UCSD-AML1 (cell line): ENCODE measurements at regions not wholly inside any gene's neighbourhood (a gene's known extent, or its start where the extent isn't known, plus 50 kb on each side); places are given as distances from the start of the nearest gene placed in this dataset.
"Not testable (repeated sequence)": the region's sequence is repeated elsewhere in the genome, so short reads cannot be mapped to it uniquely, and the experiment has no call there.

Experiments used
- DNase-seq: peaks from one replicate; lab custom pipeline; 2025; ENCODE audit not compliant: unreplicated experiment; lab: John Stamatoyannopoulos, UW

DNA sequence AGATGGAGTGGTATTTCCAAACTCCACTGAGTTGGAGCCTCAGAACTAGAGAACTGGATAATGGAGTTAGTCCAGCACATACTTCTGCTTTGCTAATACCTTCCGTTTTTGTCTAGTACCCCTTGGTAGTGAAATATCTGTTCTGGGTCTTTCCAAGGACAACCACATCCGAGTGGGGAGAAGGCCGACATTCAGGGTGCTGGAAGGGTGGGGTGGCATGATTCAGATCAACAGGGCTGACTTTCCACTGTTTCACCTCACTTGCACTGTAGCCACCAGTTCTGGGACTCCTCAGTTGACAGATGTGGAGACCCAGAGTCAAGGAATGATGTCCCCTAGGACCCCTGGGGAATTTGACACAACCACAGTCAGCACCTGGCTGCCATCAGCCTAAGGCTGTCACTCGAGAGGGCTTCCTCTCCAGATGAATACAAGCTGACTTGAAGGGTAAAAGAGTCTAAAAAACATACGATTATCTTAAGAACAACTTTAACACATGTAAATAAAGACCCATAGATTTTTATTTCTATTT is 84.8 kb upstream of the HNF1B start:
- no peak for DNase-seq

- peak; percentile 31 for DNase-seq
Measured at GRCh38 chr17:37828651-37829124, 83.8 kb upstream of the HNF1B start.

DNA sequence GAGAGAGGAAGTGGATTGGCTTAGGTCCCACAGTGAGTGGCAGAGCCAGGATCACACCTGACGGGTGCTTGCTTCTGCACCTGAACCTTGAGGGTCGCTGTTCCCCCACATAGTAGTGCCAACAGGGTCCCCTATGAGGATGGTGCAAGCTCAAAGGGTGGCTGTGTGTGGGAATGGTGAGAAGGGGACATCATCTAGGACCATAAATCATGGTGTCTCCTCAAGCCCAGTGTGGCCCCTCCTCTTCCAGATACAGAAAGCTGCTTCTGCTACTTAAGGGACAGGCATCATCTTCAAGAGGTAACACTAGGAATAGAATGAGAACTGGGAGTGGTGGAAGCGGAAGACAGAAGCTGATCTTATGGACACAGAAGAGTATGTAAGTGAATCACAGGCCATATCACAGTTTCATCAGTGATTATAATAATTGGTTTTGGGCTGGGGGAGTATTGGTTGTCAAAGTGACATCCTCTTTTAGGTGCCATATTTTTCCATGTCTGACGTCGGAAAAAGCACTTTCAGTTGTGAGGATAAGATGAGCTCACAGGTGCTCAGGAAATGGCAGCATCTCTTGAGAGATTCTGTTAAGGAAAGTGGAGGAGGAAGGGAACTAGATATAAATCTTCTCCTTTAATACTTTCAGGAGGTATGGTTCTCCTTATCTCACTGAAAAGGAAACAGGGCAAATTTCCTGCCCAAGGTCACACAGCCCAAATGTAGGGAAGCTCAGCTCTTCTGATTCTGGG is 83.2 kb upstream of the HNF1B start:
- DNase-seq: no peak

- DNase-seq: peak; percentile 56
Measured at GRCh38 chr17:37826497-37827430, 81.9 kb upstream of the HNF1B start.

GRCh38 chr17:37825851-37826250 is 81.0 kb upstream of the HNF1B start:
- DNase-seq: no peak

DNA sequence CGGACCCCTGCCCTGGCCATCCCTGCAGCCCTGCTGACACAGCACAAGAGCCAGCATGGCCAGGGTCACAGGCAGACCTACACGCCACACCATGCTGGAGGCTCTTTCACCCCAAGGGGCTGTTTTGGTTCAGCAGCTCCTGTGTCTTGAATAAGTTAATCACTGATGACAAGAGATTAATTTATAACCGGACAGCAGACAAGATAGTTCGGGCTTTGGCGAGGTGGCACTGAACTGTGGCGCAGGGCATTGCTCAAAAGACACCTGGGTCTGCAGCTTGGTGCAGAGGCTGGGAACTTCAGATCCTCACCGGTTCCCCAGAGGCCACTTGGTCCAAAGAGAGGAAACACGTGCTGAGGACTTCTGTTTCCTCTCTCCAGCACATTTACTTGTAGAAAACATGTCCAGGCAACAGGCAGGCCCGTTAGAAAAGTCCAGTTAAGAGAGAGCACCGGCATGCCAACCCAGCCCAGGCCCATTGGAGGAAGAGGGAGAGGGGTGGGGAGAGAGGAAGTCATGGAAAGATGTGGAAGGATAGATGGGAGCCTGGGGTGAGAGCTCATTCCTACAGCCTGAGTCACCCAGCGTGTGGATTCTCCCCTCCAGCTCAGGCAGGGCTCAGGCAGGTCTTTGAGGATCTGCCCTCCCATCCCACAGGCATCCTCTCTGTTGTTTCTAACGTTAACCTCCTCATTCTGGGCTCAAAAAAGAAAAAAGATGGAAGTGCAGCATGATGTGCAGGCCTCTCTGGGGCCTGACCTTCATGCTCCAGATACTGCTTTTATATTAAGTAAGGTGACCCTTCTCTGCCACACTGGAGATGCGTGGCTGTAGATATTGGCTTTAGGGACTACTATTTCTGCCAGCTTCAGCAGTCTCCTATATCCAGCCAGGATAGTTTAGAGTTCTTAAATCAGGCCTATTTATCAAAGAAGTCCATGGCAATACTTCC is 80.0 kb upstream of the HNF1B start:
- DNase-seq: peak; percentile 35

DNA sequence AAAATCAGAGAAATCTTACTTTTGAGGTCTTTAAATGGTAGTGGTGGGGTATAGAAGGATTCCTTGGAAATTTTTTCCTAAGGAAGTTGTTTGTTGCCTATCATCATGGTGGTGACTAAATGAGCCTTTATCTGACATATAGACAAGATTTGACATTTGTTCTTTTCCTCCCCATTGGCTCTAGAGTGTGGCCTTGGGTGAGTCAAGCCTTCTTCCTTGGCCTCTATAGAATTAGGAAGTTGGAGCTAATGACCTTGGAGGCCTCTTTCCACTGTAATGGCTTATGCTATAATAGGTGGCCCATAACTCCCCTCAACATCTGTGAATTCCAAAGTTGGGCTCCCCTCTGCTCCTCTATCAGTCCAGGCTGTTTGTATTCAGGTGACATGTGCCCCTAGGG is 79.1 kb upstream of the HNF1B start:
- DNase-seq: no peak

GRCh38 chr17:37820995-37821713 is 76.3 kb upstream of the HNF1B start:
- DNase-seq: no peak

DNA sequence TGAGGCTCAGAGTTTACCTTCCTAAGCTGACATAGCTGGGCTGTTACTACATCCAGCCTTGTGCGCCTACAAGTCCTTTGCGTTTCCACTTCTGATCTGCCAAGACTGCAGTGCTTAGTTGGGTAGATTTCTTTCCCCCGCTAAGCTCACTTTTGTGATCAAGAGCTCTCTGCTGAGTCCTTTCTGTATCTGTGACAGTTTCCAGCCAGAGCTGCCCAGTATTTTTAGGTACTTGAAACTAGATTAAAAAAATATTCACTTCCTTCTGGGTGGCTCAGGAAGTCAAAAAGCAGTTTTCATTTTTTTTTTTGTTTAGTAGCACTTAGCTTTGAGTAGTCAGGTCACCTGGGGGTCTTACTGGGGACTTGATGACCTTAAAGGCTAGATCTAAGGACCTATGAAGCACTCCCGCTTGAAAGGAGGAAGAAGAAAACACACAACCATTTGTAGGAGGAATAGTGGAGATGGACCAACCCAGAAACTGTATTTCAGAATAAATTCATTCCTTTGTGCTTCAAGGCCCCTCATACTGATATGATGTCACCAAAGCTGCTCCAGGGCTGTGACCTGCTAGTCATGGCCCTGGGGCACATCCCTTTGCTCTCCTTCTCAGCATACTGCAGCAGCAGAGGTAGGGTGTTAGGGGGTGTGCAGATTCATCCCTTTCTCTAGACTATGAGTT is 75.6 kb upstream of the HNF1B start:
- no peak for DNase-seq

DNA sequence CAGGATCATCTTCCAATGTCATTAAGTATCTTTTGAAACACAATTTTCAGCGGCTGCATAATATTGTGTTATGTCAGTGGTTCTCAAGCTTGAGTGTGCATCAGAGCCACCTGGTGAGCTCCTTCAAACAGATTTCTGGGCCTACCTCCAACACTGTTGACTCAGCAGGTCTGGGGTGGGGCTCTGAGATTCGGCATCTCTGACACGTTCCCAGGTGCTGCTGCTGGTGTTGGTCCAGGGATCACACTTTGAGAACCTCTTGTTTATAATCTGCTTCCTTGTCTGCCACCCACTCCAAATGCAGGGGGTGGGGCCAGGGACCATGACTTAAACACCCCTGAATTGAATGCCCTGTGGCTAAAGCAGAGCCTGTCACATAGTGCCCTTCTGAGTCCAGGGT is 73.8 kb upstream of the HNF1B start:
- no peak for DNase-seq

- DNase-seq: no peak
Measured at GRCh38 chr17:37816950-37817349, 72.1 kb upstream of the HNF1B start.

GRCh38 chr17:37815536-37815935 is 70.7 kb upstream of the HNF1B start:
- no peak for DNase-seq

- no peak for DNase-seq
Measured at GRCh38 chr17:37813751-37814150, 68.9 kb upstream of the HNF1B start.

DNA sequence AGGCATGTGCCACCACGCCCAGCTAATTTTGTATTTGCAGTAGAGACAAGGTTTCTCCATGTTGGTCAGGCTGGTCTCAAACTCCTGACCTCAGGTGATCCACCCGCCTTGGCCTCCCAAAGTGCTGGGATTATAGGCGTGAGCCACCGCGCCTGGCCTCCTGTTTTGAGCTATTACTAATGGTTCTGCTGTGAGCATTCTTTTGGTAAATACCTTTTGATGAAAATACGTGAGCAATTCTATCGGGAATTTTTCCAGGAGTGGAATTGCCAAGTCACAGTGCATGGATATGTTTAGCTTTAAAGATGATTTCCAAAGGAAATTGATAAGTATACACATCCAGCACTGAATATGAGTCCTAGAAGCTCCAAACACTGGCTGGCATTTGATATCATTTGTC is 64.0 kb upstream of the HNF1B start:
- not testable (repeated sequence) for DNase-seq

DNA sequence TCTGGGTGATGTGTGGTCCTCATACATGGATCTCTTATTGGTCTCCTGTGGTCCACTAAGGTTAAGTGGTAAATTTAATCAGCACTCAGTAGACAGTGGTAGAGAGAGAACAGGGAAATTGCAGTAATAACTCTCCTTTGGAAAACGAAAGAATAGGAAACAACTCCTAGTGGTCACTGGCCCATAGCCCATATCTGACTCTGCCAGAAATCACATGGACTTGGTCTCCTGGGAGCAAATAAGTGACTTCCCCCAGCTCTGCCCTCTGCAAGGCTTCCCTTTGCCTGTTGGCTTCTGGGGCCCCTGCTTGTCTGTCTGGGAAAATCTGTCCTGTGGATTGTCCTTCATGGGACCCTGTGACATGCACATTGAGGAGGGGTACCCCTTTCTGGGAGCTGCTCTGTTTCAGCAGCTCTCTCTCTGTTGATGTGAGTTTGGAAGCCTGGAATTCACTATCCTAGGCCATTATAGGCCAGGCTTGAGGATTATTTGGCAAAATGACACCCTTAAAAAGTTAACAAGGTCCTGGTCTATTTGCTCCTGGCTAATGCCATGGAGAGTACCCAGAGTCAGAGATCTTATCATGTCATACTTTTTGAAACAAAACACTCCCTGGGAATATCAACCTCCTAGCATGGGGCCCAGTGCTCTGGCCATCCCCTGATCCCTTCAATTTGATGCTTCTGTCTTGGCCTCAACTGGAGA is 58.0 kb upstream of the HNF1B start:
- DNase-seq: no peak

DNA sequence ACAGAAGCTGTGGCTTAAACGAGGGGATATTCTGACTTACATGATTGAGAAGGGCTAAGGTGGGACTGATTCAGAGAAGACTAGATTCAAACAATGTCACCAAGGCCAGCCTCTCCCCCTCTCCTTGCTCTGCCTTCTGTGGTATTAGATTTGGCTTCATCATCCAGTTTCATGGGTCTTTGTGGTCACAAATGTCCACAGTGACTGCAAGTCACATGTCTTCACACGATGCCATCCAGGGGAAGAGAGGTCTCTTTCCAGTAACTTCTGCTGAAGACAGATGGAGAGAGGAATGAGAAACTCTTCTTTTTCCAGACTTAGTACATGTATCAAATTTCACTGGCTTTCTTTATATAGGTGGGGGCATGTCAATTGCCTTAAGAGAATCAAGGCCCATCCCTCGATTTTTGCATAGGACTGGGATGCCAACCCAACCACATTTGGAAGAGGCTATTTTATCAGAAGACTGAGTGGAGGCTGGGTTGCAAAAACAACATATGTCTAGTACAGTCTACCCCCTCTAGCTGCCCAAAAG is 57.3 kb upstream of the HNF1B start:
- DNase-seq: no peak

DNA sequence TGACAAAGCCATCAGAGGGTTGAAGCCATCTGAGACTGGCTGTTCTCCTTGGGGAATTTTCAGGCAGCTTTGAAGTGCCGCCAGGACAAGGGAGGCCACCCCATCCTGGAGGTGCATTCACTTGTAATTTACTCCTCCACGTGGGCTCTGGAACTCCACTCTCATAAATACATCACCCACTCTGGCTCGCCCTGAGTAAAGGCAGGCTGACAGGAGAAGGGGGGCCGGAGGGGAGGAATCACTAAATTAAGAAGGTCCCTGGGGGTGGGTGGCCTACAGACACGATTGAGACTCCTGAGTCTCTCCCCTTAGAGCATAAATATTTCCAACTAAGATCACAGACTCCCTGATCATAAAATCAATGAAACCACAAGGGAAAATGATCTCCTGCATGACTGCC is 56.3 kb upstream of the HNF1B start:
- DNase-seq: no peak

- DNase-seq: no peak
Measured at GRCh38 chr17:37797206-37797605, 52.3 kb upstream of the HNF1B start.

DNA sequence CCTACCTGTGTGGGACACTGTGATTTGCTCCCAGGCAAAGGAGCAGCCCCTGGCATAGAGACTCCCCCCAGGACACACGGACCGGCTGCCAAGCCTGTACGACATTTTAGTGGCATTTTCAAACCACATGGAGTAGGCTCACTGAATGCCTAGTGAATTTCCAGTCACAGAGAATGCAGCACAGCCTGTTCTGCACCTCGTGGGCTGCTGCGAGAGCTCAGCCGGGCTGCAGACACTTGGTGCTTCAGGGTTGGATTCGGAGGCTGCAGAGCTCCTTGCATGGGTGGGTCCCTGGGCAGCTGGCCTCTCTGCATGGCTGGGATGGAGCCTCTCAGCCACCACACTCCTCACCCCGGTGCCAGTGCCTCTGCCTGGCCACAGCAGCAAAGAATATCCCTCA is 51.2 kb upstream of the HNF1B start:
- no peak for DNase-seq
